MCF 10A (cell line): ENCODE measurements at regions not wholly inside any gene's neighbourhood (a gene's known extent, or its start where the extent isn't known, plus 50 kb on each side); places are given as distances from the start of the nearest gene placed in this dataset.

Source experiments
- BruUV-seq: library from RNA; stranded (reverse); fragments of 400-500 nt; replicated peaks from 2 replicates; lab custom pipeline; 2021; lab: Mats Ljungman, UMichigan
- CTCF ChIA-PET: fragments of 300-600 bp; sonication (Branson Sonifier 250); formaldehyde crosslinking; extraction: SDS; loops from one replicate; lab custom pipeline; 2021; ENCODE audit warnings: antibody characterized with exemption, inconsistent platforms; lab: Yijun Ruan, JAX
- POLR2A ChIA-PET: fragments of 300-600, 350-650 bp; sonication (Branson Sonifier 250); formaldehyde crosslinking; extraction: SDS; loops from one replicate; lab custom pipeline; 2020; ENCODE audit warnings: antibody characterized with exemption, inconsistent platforms; lab: Yijun Ruan, JAX
- DNase-seq: peaks from one replicate; pipeline ENCODE4 v3.0.0-alpha.2; 2018; ENCODE audit not compliant: unreplicated experiment
- H3K27ac Mint-ChIP-seq: one replicate; pipeline ENCODE4 v1.8.0; 2022; ENCODE audit warnings: mild to moderate bottlenecking, low read depth, mixed read lengths; ENCODE audit not compliant: unreplicated experiment
- H3K27me3 Mint-ChIP-seq: one replicate; pipeline ENCODE4 v1.8.0; 2022; ENCODE audit warnings: mixed read lengths; ENCODE audit not compliant: insufficient read depth, unreplicated experiment
- H3K36me3 Mint-ChIP-seq: one replicate; pipeline ENCODE4 v1.8.0; 2022; ENCODE audit warnings: mild to moderate bottlenecking, moderate library complexity, mixed read lengths; ENCODE audit not compliant: insufficient read depth, unreplicated experiment
- H3K4me1 Mint-ChIP-seq: one replicate; pipeline ENCODE4 v1.8.0; 2022; ENCODE audit warnings: mixed read lengths; ENCODE audit not compliant: insufficient read depth, unreplicated experiment
- H3K4me3 Mint-ChIP-seq: one replicate; pipeline ENCODE4 v1.8.0; 2022; ENCODE audit warnings: mild to moderate bottlenecking, moderate library complexity, mixed read lengths; ENCODE audit not compliant: unreplicated experiment
- H3K9me3 Mint-ChIP-seq: one replicate; pipeline ENCODE4 v1.8.0; 2022; ENCODE audit warnings: mixed read lengths; ENCODE audit not compliant: unreplicated experiment
- CTCF ChIP-seq: fragments of 200-600 bp; IDR thresholded peaks from one replicate; pipeline ENCODE4 v1.8.0; 2022; ENCODE audit warnings: antibody characterized with exemption, mild to moderate bottlenecking; ENCODE audit not compliant: unreplicated experiment
- intact Hi-C: fragments of 100-400 bp; cut with micrococcal nuclease; formaldehyde crosslinking; loops from 2 replicates; pipeline ENCODE4 v1.14.1; 2022

GRCh38 chr3:153757839-153758238, 363.4 kb upstream of the ARHGEF26 start:
- CTCF ChIA-PET = interaction anchor here (0.7 to 2.9 kb wide), 3 partner anchors 8 to 467 kb away, joined by 3 to 25 read pairs (median 4); no protein-coding TSS in a partner anchor
- Mint-ChIP-seq H3K36me3 (no peaks in the 10 kb centered on the region), H3K4me3 (no peak overlapping the region), H3K27me3 (no peaks in the 10 kb centered on the region), H3K9me3 (no peaks in the 10 kb centered on the region), H3K4me1 (peaks cover 10% of the 10 kb centered on the region), H3K27ac (peak overlapping the region; percentile 66)
- TF ChIP-seq CTCF = no peak
- BruUV-seq = no TSS peak
- no peak for DNase-seq
- intact Hi-C loops = no loop called here
- POLR2A ChIA-PET = interaction anchor here (0.6 kb wide), 1 partner anchor 56 kb away, joined by 3 read pairs; no protein-coding TSS in a partner anchor

- Mint-ChIP-seq H3K4me1 (peaks cover 10% of the 10 kb centered on the region), H3K4me3 (no peak overlapping the region), H3K9me3 (no peaks in the 10 kb centered on the region), H3K27me3 (no peaks in the 10 kb centered on the region), H3K27ac (no peak overlapping the region), H3K36me3 (no peaks in the 10 kb centered on the region)
- CTCF ChIA-PET = interaction anchor here (0.6 kb wide), 1 partner anchor 727 kb away, joined by 5 read pairs; no protein-coding TSS in a partner anchor
- intact Hi-C loops = no loop called here
- POLR2A ChIA-PET = no interaction called here
- no TSS peak for BruUV-seq
- no peak for DNase-seq
- TF ChIP-seq CTCF = no peak
These were observed 360.2 kb upstream of the ARHGEF26 start for GRCh38 chr3:153760948-153761347.

- POLR2A ChIA-PET = no interaction called here
- no TSS peak for BruUV-seq
- no peak for DNase-seq
- intact Hi-C loops = no loop called here
- Mint-ChIP-seq H3K27ac (no peak overlapping the region), H3K36me3 (no peaks in the 10 kb centered on the region), H3K4me1 (no peaks in the 10 kb centered on the region), H3K27me3 (no peaks in the 10 kb centered on the region), H3K9me3 (no peaks in the 10 kb centered on the region), H3K4me3 (no peak overlapping the region)
- no peak for TF ChIP-seq CTCF
- CTCF ChIA-PET = interaction anchor here (0.6 to 1.7 kb wide), 3 partner anchors 37 to 923 kb away, joined by 3 read pairs; no protein-coding TSS in a partner anchor
These were observed 358.6 kb upstream of the ARHGEF26 start for GRCh38 chr3:153762411-153763235.
